ENCODE measurements at regions not wholly inside any gene's neighbourhood (a gene's known extent, or its start where the extent isn't known, plus 50 kb on each side); places are given as distances from the start of the nearest gene placed in this dataset.

GRCh38 chr13:89916551-89916950 is 1430.9 kb upstream of the MIR17HG start:
- H3K4me3 ChIP-seq (ENCODE audit: low read depth, low read length): no peak overlapping the region

- H3K4me3 ChIP-seq (ENCODE audit: low read depth, low read length): no peak overlapping the region
Observed at GRCh38 chr13:89920461-89920860, 1427.0 kb upstream of the MIR17HG start.

- H3K4me3 ChIP-seq (ENCODE audit: low read depth, low read length): no peak overlapping the region
Observed at GRCh38 chr13:89923052-89923451, 1424.4 kb upstream of the MIR17HG start.

- no peak overlapping the region for H3K4me3 ChIP-seq (ENCODE audit: low read depth, low read length)
Observed at GRCh38 chr13:89923736-89924135, 1423.8 kb upstream of the MIR17HG start.

- no peak overlapping the region for H3K4me3 ChIP-seq (ENCODE audit: low read depth, low read length)
Observed at GRCh38 chr13:89925107-89925506, 1422.4 kb upstream of the MIR17HG start.

- no peak overlapping the region for H3K4me3 ChIP-seq (ENCODE audit: low read depth, low read length)
Observed at GRCh38 chr13:89930861-89931260, 1416.6 kb upstream of the MIR17HG start.

GRCh38 chr13:89932902-89933301 is 1414.6 kb upstream of the MIR17HG start:
- no peak overlapping the region for H3K4me3 ChIP-seq (ENCODE audit: low read depth, low read length)

GRCh38 chr13:89936256-89936655 is 1411.2 kb upstream of the MIR17HG start:
- H3K4me3 ChIP-seq (ENCODE audit: low read depth, low read length): no peak overlapping the region

GRCh38 chr13:89937420-89937819 is 1410.1 kb upstream of the MIR17HG start:
- H3K4me3 ChIP-seq (ENCODE audit: low read depth, low read length): no peak overlapping the region

- no peak overlapping the region for H3K4me3 ChIP-seq (ENCODE audit: low read depth, low read length)
Observed at GRCh38 chr13:89940383-89940782, 1407.1 kb upstream of the MIR17HG start.

- H3K4me3 ChIP-seq (ENCODE audit: low read depth, low read length): no peak overlapping the region
Observed at GRCh38 chr13:89943139-89943538, 1404.3 kb upstream of the MIR17HG start.

- no peak overlapping the region for H3K4me3 ChIP-seq (ENCODE audit: low read depth, low read length)
Observed at GRCh38 chr13:89950225-89950624, 1397.3 kb upstream of the MIR17HG start.

- no peak overlapping the region for H3K4me3 ChIP-seq (ENCODE audit: low read depth, low read length)
Observed at GRCh38 chr13:89951341-89951740, 1396.1 kb upstream of the MIR17HG start.

GRCh38 chr13:89953581-89953980 is 1393.9 kb upstream of the MIR17HG start:
- H3K4me3 ChIP-seq (ENCODE audit: low read depth, low read length): no peak overlapping the region

GRCh38 chr13:89955773-89956172 is 1391.7 kb upstream of the MIR17HG start:
- no peak overlapping the region for H3K4me3 ChIP-seq (ENCODE audit: low read depth, low read length)

- no peak overlapping the region for H3K4me3 ChIP-seq (ENCODE audit: low read depth, low read length)
Observed at GRCh38 chr13:89959074-89959473, 1388.4 kb upstream of the MIR17HG start.

GRCh38 chr13:89965252-89965651 is 1382.2 kb upstream of the MIR17HG start:
- H3K4me3 ChIP-seq (ENCODE audit: low read depth, low read length): no peak overlapping the region

GRCh38 chr13:89966524-89966923 is 1381.0 kb upstream of the MIR17HG start:
- no peak overlapping the region for H3K4me3 ChIP-seq (ENCODE audit: low read depth, low read length)

GRCh38 chr13:89967701-89968100 is 1379.8 kb upstream of the MIR17HG start:
- H3K4me3 ChIP-seq (ENCODE audit: low read depth, low read length): no peak overlapping the region

GRCh38 chr13:89968470-89968869 is 1379.0 kb upstream of the MIR17HG start:
- H3K4me3 ChIP-seq (ENCODE audit: low read depth, low read length): no peak overlapping the region

- no peak overlapping the region for H3K4me3 ChIP-seq (ENCODE audit: low read depth, low read length)
Observed at GRCh38 chr13:89970353-89970709, 1377.2 kb upstream of the MIR17HG start.

- H3K4me3 ChIP-seq (ENCODE audit: low read depth, low read length): no peak overlapping the region
Observed at GRCh38 chr13:89977203-89977602, 1370.3 kb upstream of the MIR17HG start.

- no peak overlapping the region for H3K4me3 ChIP-seq (ENCODE audit: low read depth, low read length)
Observed at GRCh38 chr13:89980896-89981295, 1366.6 kb upstream of the MIR17HG start.

All from iPS-11a (cell line).